ENCODE measurements at regions not wholly inside any gene's neighbourhood (a gene's known extent, or its start where the extent isn't known, plus 50 kb on each side); places are given as distances from the start of the nearest gene placed in this dataset.
A peak's percentile ranks its signal among the peaks of the same experiment; 100 is the strongest.

DNA sequence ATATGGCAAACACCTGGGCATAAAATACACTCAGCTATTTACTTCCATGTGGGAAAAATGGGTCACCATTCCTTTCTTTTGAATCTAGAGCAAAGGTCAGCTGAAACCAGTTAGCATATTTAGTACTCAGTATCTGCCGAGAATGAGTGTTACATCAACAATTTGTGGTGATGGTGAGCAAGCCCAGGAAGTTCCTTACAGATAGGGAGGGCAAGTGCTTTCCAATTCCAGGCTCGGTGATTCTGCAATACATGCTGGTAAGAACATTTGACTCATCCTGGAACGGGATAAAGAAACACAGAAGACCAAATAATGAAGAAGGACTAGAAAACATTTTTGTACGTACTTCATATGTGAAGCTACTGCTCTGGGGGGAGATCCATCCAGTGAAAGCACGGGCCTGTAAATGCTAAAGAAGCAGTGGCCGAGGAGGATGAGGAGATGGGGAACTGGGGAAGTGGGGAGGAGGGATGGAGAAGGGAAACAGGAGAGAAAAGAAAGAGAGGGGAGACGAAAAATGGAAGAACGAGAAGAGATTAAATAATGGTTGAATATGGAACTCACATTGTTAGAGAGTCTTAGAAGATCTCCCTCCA, 251.9 kb downstream of the TTC32 start:
- Histone ChIP-seq H3K4me2 (ENCODE audit: insufficient read depth, insufficient read length, low read length) (no peak overlapping the region), H2BK20ac (ENCODE audit: low read depth, low read length, poor library complexity, severe bottlenecking) (no peak overlapping the region)

More for the DNA sequence above, 251.9 kb downstream of the TTC32 start:
- H3K14ac ChIP-seq (ENCODE audit: insufficient read depth, low read length): no peak overlapping the region
- H2AFZ ChIP-seq (ENCODE audit: low read length): no peak overlapping the region
- WGBS (ENCODE audit: extremely low coverage, insufficient read length, low lambda C conversion rate): 100% methylated on average over 2 of the region's 8 CpGs
- Mint-ChIP-seq H3K9me3 (no peaks in the 10 kb centered on the region), H3K36me3 (ENCODE audit: insufficient read depth in 1 of 3, low read depth in 3 of 3) (no peaks in the 10 kb centered on the region), H3K4me1 (peaks cover 6 to 13% of the 10 kb centered on the region in 2 experiments; a peak in 2 of 4 replicates), H3K4me3 (no peak overlapping the region), H3K27ac (0 out of 7 replicates have a peak overlapping the region, but pooled peaks of 1 of the 3 experiments have one; percentile 11), H3K27me3 (ENCODE audit: low read depth) (no peaks in the 10 kb centered on the region)
- H4K8ac ChIP-seq (replicated peaks; ENCODE audit: insufficient read length, low read depth, low read length): no peak overlapping the region
- peaks cover 2% of the 10 kb centered on the region; the same call in 1 of the 2 replicates for H3K4me1 ChIP-seq (ENCODE audit: insufficient read depth, low read length)
- no peak overlapping the region for H3K27ac ChIP-seq (ENCODE audit: insufficient read length, low read depth, low read length)
- TF ChIP-seq, protein P1, sequence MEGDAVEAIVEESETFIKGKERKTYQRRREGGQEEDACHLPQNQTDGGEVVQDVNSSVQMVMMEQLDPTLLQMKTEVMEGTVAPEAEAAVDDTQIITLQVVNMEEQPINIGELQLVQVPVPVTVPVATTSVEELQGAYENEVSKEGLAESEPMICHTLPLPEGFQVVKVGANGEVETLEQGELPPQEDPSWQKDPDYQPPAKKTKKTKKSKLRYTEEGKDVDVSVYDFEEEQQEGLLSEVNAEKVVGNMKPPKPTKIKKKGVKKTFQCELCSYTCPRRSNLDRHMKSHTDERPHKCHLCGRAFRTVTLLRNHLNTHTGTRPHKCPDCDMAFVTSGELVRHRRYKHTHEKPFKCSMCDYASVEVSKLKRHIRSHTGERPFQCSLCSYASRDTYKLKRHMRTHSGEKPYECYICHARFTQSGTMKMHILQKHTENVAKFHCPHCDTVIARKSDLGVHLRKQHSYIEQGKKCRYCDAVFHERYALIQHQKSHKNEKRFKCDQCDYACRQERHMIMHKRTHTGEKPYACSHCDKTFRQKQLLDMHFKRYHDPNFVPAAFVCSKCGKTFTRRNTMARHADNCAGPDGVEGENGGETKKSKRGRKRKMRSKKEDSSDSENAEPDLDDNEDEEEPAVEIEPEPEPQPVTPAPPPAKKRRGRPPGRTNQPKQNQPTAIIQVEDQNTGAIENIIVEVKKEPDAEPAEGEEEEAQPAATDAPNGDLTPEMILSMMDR (conservative IDR thresholded peaks at IDR 0.05): no peak
- no peak overlapping the region for H3K23ac ChIP-seq (ENCODE audit: insufficient read length, low read depth, low read length)
- no peaks in the 10 kb centered on the region for H3K9me3 ChIP-seq (ENCODE audit: control insufficient read depth, low read depth, low read length)
- no peak overlapping the region for H2BK5ac ChIP-seq (ENCODE audit: insufficient read length, low read length)
- H2BK12ac ChIP-seq (ENCODE audit: insufficient read length, low read depth, low read length): no peak overlapping the region
- H3K4ac ChIP-seq (ENCODE audit: low read depth, low read length): no peak overlapping the region
- H3K27me3 ChIP-seq (ENCODE audit: insufficient read depth, low read length): 0 out of 2 replicates have a peak, but pooled peaks cover 2% of the 10 kb centered on the region
- no peaks in the 10 kb centered on the region for H3K79me2 ChIP-seq (ENCODE audit: insufficient read depth, low read length)
- no peaks in the 10 kb centered on the region for H3K23me2 ChIP-seq (ENCODE audit: insufficient read length, low read depth, low read length, poor library complexity, severe bottlenecking)
- no peak for DNase-seq
- H4K91ac ChIP-seq (ENCODE audit: insufficient read length, low read depth, low read length): no peak overlapping the region
- H3T11ph ChIP-seq (ENCODE audit: low read length): no peak overlapping the region
- H2AK5ac ChIP-seq (ENCODE audit: insufficient read length, low read length): no peak overlapping the region
- H2BK120ac ChIP-seq (ENCODE audit: low read depth, low read length, poor library complexity, severe bottlenecking): no peak overlapping the region
- no peak overlapping the region for H4K5ac ChIP-seq (ENCODE audit: insufficient read length, low read depth, low read length)
- H3K9ac ChIP-seq (ENCODE audit: extremely low read depth, insufficient read length, low read length): no peak overlapping the region
- H3K56ac ChIP-seq (ENCODE audit: insufficient read length, low read depth, low read length): no peak overlapping the region
- no peak overlapping the region for H2BK15ac ChIP-seq (ENCODE audit: low read depth, low read length)
- H3K18ac ChIP-seq (ENCODE audit: insufficient read length, low read depth, low read length): no peak overlapping the region
- H4K20me1 ChIP-seq (ENCODE audit: control insufficient read depth, insufficient read depth, insufficient read length): no peaks in the 10 kb centered on the region
- no peaks in the 10 kb centered on the region for H3K79me1 ChIP-seq (ENCODE audit: insufficient read depth, low read depth, low read length, poor library complexity, severe bottlenecking)

Data from H9 (cell line).